ENCODE measurements at regions not wholly inside any gene's neighbourhood (a gene's known extent, or its start where the extent isn't known, plus 50 kb on each side); places are given as distances from the start of the nearest gene placed in this dataset.

DNA sequence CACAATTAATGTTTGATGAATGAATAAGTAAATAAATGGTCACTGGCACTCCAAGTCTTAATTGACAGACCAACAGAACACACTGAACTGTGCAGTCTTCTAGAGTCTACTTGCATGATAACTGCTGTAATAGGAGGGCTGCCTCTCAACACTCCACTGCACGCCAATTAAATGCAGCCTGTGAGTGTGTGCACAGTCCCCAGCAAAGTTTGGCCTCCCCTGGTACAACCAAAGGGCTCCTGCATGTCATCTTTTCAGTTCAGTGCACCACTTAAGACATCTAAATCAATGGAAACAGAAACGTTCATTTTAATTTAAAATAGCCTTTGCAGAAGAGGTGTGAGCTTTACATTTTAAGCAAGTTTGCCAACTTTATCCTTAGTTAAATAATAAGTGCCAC lies 121.7 kb upstream of the USP15 start:
- H3K4me2 ChIP-seq (ENCODE audit: low read depth, low read length, poor library complexity, severe bottlenecking), result no peak overlapping the region
- no peaks in the 10 kb centered on the region for H4K20me1 ChIP-seq (ENCODE audit: low read depth, low read length)
- no peak overlapping the region for H2AFZ ChIP-seq (ENCODE audit: low read depth, low read length, severe bottlenecking)
- H3K27me3 ChIP-seq (ENCODE audit: low read length), result no peaks in the 10 kb centered on the region
- no peaks in the 10 kb centered on the region for H3K79me2 ChIP-seq (ENCODE audit: insufficient read depth, low read length)
- H3K27ac ChIP-seq (ENCODE audit: low read depth, low read length), result no peak overlapping the region
- H3K9me2 ChIP-seq (replicated peaks; ENCODE audit: insufficient read depth, low read length), result no peaks in the 10 kb centered on the region
- H3F3A ChIP-seq (ENCODE audit: insufficient read depth), result no peaks in the 10 kb centered on the region
- H3K9me3 ChIP-seq (ENCODE audit: insufficient read depth, low read length), result no peaks in the 10 kb centered on the region
- TF ChIP-seq, protein P1, sequence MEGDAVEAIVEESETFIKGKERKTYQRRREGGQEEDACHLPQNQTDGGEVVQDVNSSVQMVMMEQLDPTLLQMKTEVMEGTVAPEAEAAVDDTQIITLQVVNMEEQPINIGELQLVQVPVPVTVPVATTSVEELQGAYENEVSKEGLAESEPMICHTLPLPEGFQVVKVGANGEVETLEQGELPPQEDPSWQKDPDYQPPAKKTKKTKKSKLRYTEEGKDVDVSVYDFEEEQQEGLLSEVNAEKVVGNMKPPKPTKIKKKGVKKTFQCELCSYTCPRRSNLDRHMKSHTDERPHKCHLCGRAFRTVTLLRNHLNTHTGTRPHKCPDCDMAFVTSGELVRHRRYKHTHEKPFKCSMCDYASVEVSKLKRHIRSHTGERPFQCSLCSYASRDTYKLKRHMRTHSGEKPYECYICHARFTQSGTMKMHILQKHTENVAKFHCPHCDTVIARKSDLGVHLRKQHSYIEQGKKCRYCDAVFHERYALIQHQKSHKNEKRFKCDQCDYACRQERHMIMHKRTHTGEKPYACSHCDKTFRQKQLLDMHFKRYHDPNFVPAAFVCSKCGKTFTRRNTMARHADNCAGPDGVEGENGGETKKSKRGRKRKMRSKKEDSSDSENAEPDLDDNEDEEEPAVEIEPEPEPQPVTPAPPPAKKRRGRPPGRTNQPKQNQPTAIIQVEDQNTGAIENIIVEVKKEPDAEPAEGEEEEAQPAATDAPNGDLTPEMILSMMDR (IDR thresholded peaks at IDR 0.05; ENCODE audit: insufficient read depth, low read length, poor library complexity, severe bottlenecking), result no peak
- TF ChIP-seq EZH2phosphoT487 (conservative IDR thresholded peaks at IDR 0.05; ENCODE audit: low read length), result no peak
- no peak overlapping the region for H3K9ac ChIP-seq (ENCODE audit: low read length)
- H3K4me3 ChIP-seq (ENCODE audit: insufficient read depth, low read length, poor library complexity, severe bottlenecking), result no peak overlapping the region
- no peaks in the 10 kb centered on the region for H3K36me3 ChIP-seq (ENCODE audit: low read length)

DNA sequence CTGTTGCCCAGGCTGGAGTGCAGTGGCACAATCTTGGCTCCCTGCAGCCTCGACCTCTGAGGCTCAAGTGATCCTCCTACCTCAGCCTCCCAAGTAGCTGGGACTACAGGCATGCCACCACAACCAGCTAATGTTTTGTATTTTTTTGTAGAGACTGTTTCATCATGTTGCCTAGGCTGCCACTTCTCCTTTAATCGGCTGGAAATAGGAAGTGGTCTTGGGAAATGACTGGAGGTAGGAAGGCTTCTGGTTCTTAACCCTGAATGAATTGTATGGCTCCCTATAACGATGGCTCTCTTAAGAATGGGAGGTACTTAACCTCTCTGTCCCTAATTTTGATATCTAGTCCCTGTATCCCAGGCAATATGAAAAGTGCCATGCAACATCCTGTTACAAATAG lies 113.9 kb upstream of the USP15 start:
- H2AFZ ChIP-seq (ENCODE audit: low read depth, low read length, severe bottlenecking), result no peak overlapping the region
- H3K27me3 ChIP-seq (ENCODE audit: low read length), result no peaks in the 10 kb centered on the region
- no peaks in the 10 kb centered on the region for H3K79me2 ChIP-seq (ENCODE audit: insufficient read depth, low read length)
- no peaks in the 10 kb centered on the region for H3K9me2 ChIP-seq (replicated peaks; ENCODE audit: insufficient read depth, low read length)
- no peaks in the 10 kb centered on the region for H3K9me3 ChIP-seq (ENCODE audit: insufficient read depth, low read length)
- TF ChIP-seq EZH2phosphoT487 (conservative IDR thresholded peaks at IDR 0.05; ENCODE audit: low read length), result no peak
- TF ChIP-seq, protein P1 (IDR thresholded peaks at IDR 0.05; ENCODE audit: insufficient read depth, low read length, poor library complexity, severe bottlenecking), result no peak
- H3K4me3 ChIP-seq (ENCODE audit: insufficient read depth, low read length, poor library complexity, severe bottlenecking), result no peak overlapping the region
- no peaks in the 10 kb centered on the region for H4K20me1 ChIP-seq (ENCODE audit: low read depth, low read length)
- no peak overlapping the region for H3K4me2 ChIP-seq (ENCODE audit: low read depth, low read length, poor library complexity, severe bottlenecking)
- no peaks in the 10 kb centered on the region for H3F3A ChIP-seq (ENCODE audit: insufficient read depth)
- H3K36me3 ChIP-seq (ENCODE audit: low read length), result no peaks in the 10 kb centered on the region
- no peak overlapping the region for H3K27ac ChIP-seq (ENCODE audit: low read depth, low read length)
- no peak overlapping the region for H3K9ac ChIP-seq (ENCODE audit: low read length)

DNA sequence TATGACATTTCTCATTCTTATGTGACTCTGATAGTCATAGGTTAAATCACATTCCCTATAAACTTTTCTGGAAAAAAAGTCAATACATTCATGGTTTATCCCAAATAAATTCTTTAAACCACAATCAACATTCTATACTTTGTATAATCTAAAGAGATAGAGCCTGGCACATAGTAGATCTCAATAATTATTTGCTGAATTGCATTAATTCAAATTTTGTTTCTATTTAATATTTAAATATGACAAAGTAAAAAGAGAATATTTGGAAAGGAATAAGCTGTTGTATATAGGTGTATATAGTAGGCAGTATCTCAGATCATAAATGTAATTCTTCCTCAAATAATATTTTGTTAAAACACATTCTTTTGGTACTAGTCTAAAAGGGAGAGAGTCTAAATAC lies 102.2 kb upstream of the USP15 start:
- H3K79me2 ChIP-seq (ENCODE audit: insufficient read depth, low read length), result no peaks in the 10 kb centered on the region
- H2AFZ ChIP-seq (ENCODE audit: low read depth, low read length, severe bottlenecking), result no peak overlapping the region
- no peaks in the 10 kb centered on the region for H3F3A ChIP-seq (ENCODE audit: insufficient read depth)
- H3K9me2 ChIP-seq (replicated peaks; ENCODE audit: insufficient read depth, low read length), result no peaks in the 10 kb centered on the region
- H3K9ac ChIP-seq (ENCODE audit: low read length), result no peak overlapping the region
- H3K27me3 ChIP-seq (ENCODE audit: low read length), result no peaks in the 10 kb centered on the region
- no peak overlapping the region for H3K4me2 ChIP-seq (ENCODE audit: low read depth, low read length, poor library complexity, severe bottlenecking)
- TF ChIP-seq EZH2phosphoT487 (conservative IDR thresholded peaks at IDR 0.05; ENCODE audit: low read length), result no peak
- TF ChIP-seq, protein P1 (IDR thresholded peaks at IDR 0.05; ENCODE audit: insufficient read depth, low read length, poor library complexity, severe bottlenecking), result no peak
- no peaks in the 10 kb centered on the region for H3K9me3 ChIP-seq (ENCODE audit: insufficient read depth, low read length)
- H4K20me1 ChIP-seq (ENCODE audit: low read depth, low read length), result no peaks in the 10 kb centered on the region
- no peaks in the 10 kb centered on the region for H3K36me3 ChIP-seq (ENCODE audit: low read length)
- no peak overlapping the region for H3K4me3 ChIP-seq (ENCODE audit: insufficient read depth, low read length, poor library complexity, severe bottlenecking)
- H3K27ac ChIP-seq (ENCODE audit: low read depth, low read length), result no peak overlapping the region
